HG02981 (cell line): ENCODE measurements at regions not wholly inside any gene's neighbourhood (a gene's known extent, or its start where the extent isn't known, plus 50 kb on each side); places are given as distances from the start of the nearest gene placed in this dataset.

Source experiments
- ATAC-seq: cut with Tn5 transposase; IDR thresholded peaks from one replicate; pipeline ENCODE4 v1.9.1; 2021; ENCODE audit warnings: mild to moderate bottlenecking, moderate library complexity; ENCODE audit not compliant: unreplicated experiment

- peak; percentile 87 for ATAC-seq
Measured at GRCh38 chr3:177300039-177300833, 103.0 kb upstream of the TBL1XR1 start.

- peak; percentile 41 for ATAC-seq
Measured at GRCh38 chr3:177300842-177301241, 103.6 kb upstream of the TBL1XR1 start.

GRCh38 chr3:177306252-177306651, 109.0 kb upstream of the TBL1XR1 start:
- ATAC-seq: no peak

- ATAC-seq: no peak
Measured at GRCh38 chr3:177307391-177307790, 110.1 kb upstream of the TBL1XR1 start.

- no peak for ATAC-seq
Measured at GRCh38 chr3:177307826-177308225, 110.5 kb upstream of the TBL1XR1 start.

GRCh38 chr3:177308286-177308685, 111.0 kb upstream of the TBL1XR1 start:
- no peak for ATAC-seq

GRCh38 chr3:177308911-177309310, 111.6 kb upstream of the TBL1XR1 start:
- ATAC-seq: no peak

GRCh38 chr3:177312491-177312890, 115.2 kb upstream of the TBL1XR1 start:
- no peak for ATAC-seq

- peak; percentile 70 for ATAC-seq
Measured at GRCh38 chr3:177314897-177315296, 117.6 kb upstream of the TBL1XR1 start.

- no peak for ATAC-seq
Measured at GRCh38 chr3:177317247-177317646, 120.0 kb upstream of the TBL1XR1 start.

- ATAC-seq: no peak
Measured at GRCh38 chr3:177318559-177318958, 121.3 kb upstream of the TBL1XR1 start.

GRCh38 chr3:177320765-177321247, 123.5 kb upstream of the TBL1XR1 start:
- ATAC-seq: peak; percentile 56

- ATAC-seq: no peak
Measured at GRCh38 chr3:177321819-177322218, 124.5 kb upstream of the TBL1XR1 start.

GRCh38 chr3:177322881-177323280, 125.6 kb upstream of the TBL1XR1 start:
- no peak for ATAC-seq

- ATAC-seq: no peak
Measured at GRCh38 chr3:177329854-177330253, 132.6 kb upstream of the TBL1XR1 start.

GRCh38 chr3:177330779-177331178, 133.5 kb upstream of the TBL1XR1 start:
- ATAC-seq: no peak

GRCh38 chr3:177331203-177331835, 134.0 kb upstream of the TBL1XR1 start:
- no peak for ATAC-seq

GRCh38 chr3:177332955-177333354, 135.7 kb upstream of the TBL1XR1 start:
- ATAC-seq: no peak

GRCh38 chr3:177333533-177334520, 136.5 kb upstream of the TBL1XR1 start:
- no peak for ATAC-seq

- ATAC-seq: no peak
Measured at GRCh38 chr3:177334803-177335202, 137.5 kb upstream of the TBL1XR1 start.

GRCh38 chr3:177335728-177336127, 138.4 kb upstream of the TBL1XR1 start:
- ATAC-seq: no peak
